K562 (cell line): ENCODE measurements at regions not wholly inside any gene's neighbourhood (a gene's known extent, or its start where the extent isn't known, plus 50 kb on each side); places are given as distances from the start of the nearest gene placed in this dataset.

Experiments used
- ARHGAP35 ChIP-seq: fragments of 450-650 bp; IDR thresholded peaks from 2 replicates; pipeline ENCODE4 v1.6.1; 2018; ENCODE audit not compliant: partially characterized antibody
- BRD4 ChIP-seq: fragments of 200-600 bp; sonication (generic); IDR thresholded peaks from 2 replicates; pipeline ENCODE4 v1.6.1; 2017; ENCODE audit warnings: inconsistent platforms
- KDM4B ChIP-seq, 2 experiments: fragments of 450-650 bp in 1 of 2; sonication (generic) in 1 of 2; IDR thresholded peaks; 2 replicates each; pipeline ENCODE4 v1.6.1; 2016 to 2017; ENCODE audit warnings: borderline replicate concordance in 2 of 2, antibody characterized with exemption in 1 of 2, low read depth in 1 of 2, mild to moderate bottlenecking in 1 of 2
- NFE2L1 ChIP-seq: fragments of 450-650 bp; IDR thresholded peaks from 2 replicates; pipeline ENCODE4 v1.6.1; 2016; ENCODE audit warnings: missing genetic modification characterization, low read depth, mild to moderate bottlenecking, missing compliant biosample characterization, moderate library complexity, borderline replicate concordance
- OTX1 ChIP-seq: fragments of 450-650 bp; formaldehyde crosslinking; IDR thresholded peaks from 2 replicates; pipeline ENCODE4 v1.4.0; 2022; ENCODE audit warnings: mild to moderate bottlenecking
- RBM34 ChIP-seq: fragments of 200-400 bp; formaldehyde crosslinking; IDR thresholded peaks from 2 replicates; pipeline ENCODE4 v1.6.1; 2018; ENCODE audit warnings: low read length, borderline replicate concordance; ENCODE audit not compliant: insufficient read depth
- SMAD1 ChIP-seq: fragments of 150-350 bp; IDR thresholded peaks from 2 replicates; pipeline ENCODE4 v1.6.1; 2014; ENCODE audit warnings: low read length, low read depth; ENCODE audit not compliant: partially characterized antibody
- SP2 ChIP-seq: IDR thresholded peaks from 2 replicates; pipeline ENCODE4 v1.6.1; 2011; ENCODE audit warnings: mild to moderate bottlenecking, low read depth, low read length, moderate library complexity; ENCODE audit not compliant: poor library complexity, severe bottlenecking; ENCODE audit errors: extremely low read depth
- ZNF57 ChIP-seq: fragments of 450-650 bp; formaldehyde crosslinking; IDR thresholded peaks from 2 replicates; pipeline ENCODE4 v1.4.0; 2020; ENCODE audit warnings: mild to moderate bottlenecking, moderate library complexity
- TF ChIP-seq, protein P1 (sequence below), 2 experiments: fragments of 150-350 bp in 1 of 2; IDR thresholded peaks; 2 replicates each; pipeline ENCODE4 v1.6.1; 2012 to 2016; ENCODE audit warnings: low read depth in 2 of 2, low read length in 2 of 2, mild to moderate bottlenecking in 1 of 2, moderate library complexity in 1 of 2
- TF ChIP-seq, protein P2 (sequence below): fragments of 250-450 bp; sonication (Bioruptor Pico); IDR thresholded peaks from 2 replicates; pipeline ENCODE4 v1.4.0; 2020; ENCODE audit warnings: mild to moderate bottlenecking
- TF ChIP-seq, protein P3 (sequence below), 2 experiments: fragments of 450-650 bp; conservative IDR thresholded peaks; 2 replicates each; pipeline ENCODE4 v1.6.1; 2017; ENCODE audit warnings: mild to moderate bottlenecking in 2 of 2, moderate library complexity in 2 of 2
- TF ChIP-seq, protein P4 (sequence below): fragments of 200-800 bp; sonication (Bioruptor generic); IDR thresholded peaks from 2 replicates; pipeline ENCODE4 v1.6.1; 2017; ENCODE audit warnings: missing genetic modification characterization, missing compliant biosample characterization

DNA sequence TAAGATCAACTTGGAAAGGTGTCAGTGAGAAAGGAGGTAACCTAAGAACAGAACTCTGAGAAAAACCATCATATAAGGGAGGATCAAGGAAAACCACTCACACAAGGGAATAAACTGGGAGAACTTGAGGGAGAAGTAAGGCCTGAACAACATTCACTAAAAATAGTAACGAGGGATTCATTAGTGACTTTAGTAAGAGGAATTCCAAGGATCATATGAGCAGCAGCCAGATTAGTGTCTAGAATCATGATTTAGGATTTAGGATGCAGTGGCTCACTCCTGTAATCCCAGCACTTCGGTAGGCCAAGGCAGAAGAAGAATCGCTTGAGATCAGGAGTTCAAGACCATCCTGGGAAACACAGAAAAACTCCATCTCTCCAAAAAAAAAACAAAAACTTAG lies 376.5 kb upstream of the MARCKS start (continued):
- TF ChIP-seq, protein P1, sequence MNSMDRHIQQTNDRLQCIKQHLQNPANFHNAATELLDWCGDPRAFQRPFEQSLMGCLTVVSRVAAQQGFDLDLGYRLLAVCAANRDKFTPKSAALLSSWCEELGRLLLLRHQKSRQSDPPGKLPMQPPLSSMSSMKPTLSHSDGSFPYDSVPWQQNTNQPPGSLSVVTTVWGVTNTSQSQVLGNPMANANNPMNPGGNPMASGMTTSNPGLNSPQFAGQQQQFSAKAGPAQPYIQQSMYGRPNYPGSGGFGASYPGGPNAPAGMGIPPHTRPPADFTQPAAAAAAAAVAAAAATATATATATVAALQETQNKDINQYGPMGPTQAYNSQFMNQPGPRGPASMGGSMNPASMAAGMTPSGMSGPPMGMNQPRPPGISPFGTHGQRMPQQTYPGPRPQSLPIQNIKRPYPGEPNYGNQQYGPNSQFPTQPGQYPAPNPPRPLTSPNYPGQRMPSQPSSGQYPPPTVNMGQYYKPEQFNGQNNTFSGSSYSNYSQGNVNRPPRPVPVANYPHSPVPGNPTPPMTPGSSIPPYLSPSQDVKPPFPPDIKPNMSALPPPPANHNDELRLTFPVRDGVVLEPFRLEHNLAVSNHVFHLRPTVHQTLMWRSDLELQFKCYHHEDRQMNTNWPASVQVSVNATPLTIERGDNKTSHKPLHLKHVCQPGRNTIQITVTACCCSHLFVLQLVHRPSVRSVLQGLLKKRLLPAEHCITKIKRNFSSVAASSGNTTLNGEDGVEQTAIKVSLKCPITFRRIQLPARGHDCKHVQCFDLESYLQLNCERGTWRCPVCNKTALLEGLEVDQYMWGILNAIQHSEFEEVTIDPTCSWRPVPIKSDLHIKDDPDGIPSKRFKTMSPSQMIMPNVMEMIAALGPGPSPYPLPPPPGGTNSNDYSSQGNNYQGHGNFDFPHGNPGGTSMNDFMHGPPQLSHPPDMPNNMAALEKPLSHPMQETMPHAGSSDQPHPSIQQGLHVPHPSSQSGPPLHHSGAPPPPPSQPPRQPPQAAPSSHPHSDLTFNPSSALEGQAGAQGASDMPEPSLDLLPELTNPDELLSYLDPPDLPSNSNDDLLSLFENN (IDR thresholded peaks at IDR 0.05; ENCODE audit: low read depth in 2 of 2, low read length in 2 of 2): no peak
- TF ChIP-seq ARHGAP35 (no peak), ZNF57 (CRISPR knock-in tag) (no peak), BRD4 (no peak), OTX1 (CRISPR knock-in tag) (no peak), SP2 (no peak), KDM4B (IDR thresholded peaks at IDR 0.05; ENCODE audit: borderline replicate concordance in 2 of 2, low read depth in 1 of 2) (no peak), NFE2L1 (tag) (no peak), SMAD1 (no peak), RBM34 (no peak)
- TF ChIP-seq, protein P2, sequence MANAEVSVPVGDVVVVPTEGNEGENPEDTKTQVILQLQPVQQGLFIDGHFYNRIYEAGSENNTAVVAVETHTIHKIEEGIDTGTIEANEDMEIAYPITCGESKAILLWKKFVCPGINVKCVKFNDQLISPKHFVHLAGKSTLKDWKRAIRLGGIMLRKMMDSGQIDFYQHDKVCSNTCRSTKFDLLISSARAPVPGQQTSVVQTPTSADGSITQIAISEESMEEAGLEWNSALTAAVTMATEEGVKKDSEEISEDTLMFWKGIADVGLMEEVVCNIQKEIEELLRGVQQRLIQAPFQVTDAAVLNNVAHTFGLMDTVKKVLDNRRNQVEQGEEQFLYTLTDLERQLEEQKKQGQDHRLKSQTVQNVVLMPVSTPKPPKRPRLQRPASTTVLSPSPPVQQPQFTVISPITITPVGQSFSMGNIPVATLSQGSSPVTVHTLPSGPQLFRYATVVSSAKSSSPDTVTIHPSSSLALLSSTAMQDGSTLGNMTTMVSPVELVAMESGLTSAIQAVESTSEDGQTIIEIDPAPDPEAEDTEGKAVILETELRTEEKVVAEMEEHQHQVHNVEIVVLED: no peak
- TF ChIP-seq, protein P3, sequence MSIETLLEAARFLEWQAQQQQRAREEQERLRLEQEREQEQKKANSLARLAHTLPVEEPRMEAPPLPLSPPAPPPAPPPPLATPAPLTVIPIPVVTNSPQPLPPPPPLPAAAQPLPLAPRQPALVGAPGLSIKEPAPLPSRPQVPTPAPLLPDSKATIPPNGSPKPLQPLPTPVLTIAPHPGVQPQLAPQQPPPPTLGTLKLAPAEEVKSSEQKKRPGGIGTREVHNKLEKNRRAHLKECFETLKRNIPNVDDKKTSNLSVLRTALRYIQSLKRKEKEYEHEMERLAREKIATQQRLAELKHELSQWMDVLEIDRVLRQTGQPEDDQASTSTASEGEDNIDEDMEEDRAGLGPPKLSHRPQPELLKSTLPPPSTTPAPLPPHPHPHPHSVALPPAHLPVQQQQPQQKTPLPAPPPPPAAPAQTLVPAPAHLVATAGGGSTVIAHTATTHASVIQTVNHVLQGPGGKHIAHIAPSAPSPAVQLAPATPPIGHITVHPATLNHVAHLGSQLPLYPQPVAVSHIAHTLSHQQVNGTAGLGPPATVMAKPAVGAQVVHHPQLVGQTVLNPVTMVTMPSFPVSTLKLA (conservative IDR thresholded peaks at IDR 0.05): no peak
- TF ChIP-seq, protein P4, sequence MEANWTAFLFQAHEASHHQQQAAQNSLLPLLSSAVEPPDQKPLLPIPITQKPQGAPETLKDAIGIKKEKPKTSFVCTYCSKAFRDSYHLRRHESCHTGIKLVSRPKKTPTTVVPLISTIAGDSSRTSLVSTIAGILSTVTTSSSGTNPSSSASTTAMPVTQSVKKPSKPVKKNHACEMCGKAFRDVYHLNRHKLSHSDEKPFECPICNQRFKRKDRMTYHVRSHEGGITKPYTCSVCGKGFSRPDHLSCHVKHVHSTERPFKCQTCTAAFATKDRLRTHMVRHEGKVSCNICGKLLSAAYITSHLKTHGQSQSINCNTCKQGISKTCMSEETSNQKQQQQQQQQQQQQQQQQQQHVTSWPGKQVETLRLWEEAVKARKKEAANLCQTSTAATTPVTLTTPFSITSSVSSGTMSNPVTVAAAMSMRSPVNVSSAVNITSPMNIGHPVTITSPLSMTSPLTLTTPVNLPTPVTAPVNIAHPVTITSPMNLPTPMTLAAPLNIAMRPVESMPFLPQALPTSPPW: no peak
